Heart left ventricle (tissue), 16 donors: ENCODE measurements at regions not wholly inside any gene's neighbourhood (a gene's known extent, or its start where the extent isn't known, plus 50 kb on each side); places are given as distances from the start of the nearest gene placed in this dataset.

Experiments used
- ATAC-seq, 4 donors: fragments of 200-7000 bp; cut with Tn5 transposase; one replicate each; pipeline ENCODE4 v1.9.1; 2020 to 2022; ENCODE audit warnings: moderate library complexity in 4 of 4, mild to moderate bottlenecking in 3 of 4, moderate number of reproducible peaks in 1 of 4
- DNase-seq, 5 donors: peaks; one replicate each; pipeline ENCODE4 v3.0.0-alpha.2; 2020
- H3K27ac ChIP-seq, 12 donors: fragments of 200-600 bp; sonication (generic) in 4 of 12; one replicate each; pipeline versions ENCODE4 v1.5.0 to v1.8.0; 2016 to 2022; ENCODE audit warnings: mild to moderate bottlenecking in 2 of 12
- H3K27me3 ChIP-seq, 9 donors: fragments of 200-600 bp; sonication (generic) in 2 of 9; one replicate each; pipeline versions ENCODE4 v1.5.1 to v1.8.0; 2016 to 2022; ENCODE audit warnings: mild to moderate bottlenecking in 3 of 9
- H3K36me3 ChIP-seq, 9 donors: fragments of 200-600 bp; sonication (generic) in 2 of 9; one replicate each; pipeline versions ENCODE4 v1.5.0 to v1.8.0; 2018 to 2022; ENCODE audit warnings: mild to moderate bottlenecking in 2 of 9
- H3K4me1 ChIP-seq, 12 donors: fragments of 200-600 bp; sonication (generic) in 4 of 12; one replicate each; pipeline versions ENCODE4 v1.5.0 to v1.8.0; 2016 to 2022; ENCODE audit warnings: mild to moderate bottlenecking in 3 of 12
- H3K4me3 ChIP-seq, 12 donors: fragments of 200-600 bp; sonication (generic) in 4 of 12; one replicate each; pipeline versions ENCODE4 v1.5.0 to v1.8.0; 2017 to 2022; ENCODE audit warnings: mild to moderate bottlenecking in 9 of 12, moderate library complexity in 4 of 12
- H3K9me3 ChIP-seq, 12 donors: fragments of 200-600 bp; sonication (generic) in 4 of 12; one replicate each; pipeline versions ENCODE4 v1.5.0 to v1.8.0; 2016 to 2022; ENCODE audit warnings: mild to moderate bottlenecking in 1 of 12
- CTCF ChIP-seq, 12 donors: fragments of 200-600 bp; sonication (generic) in 4 of 12; IDR thresholded peaks; one replicate each; pipeline versions ENCODE4 v1.5.0 to v1.8.0; 2018 to 2022; ENCODE audit warnings: antibody characterized with exemption in 12 of 12, mild to moderate bottlenecking in 5 of 12
- POLR2A ChIP-seq, 2 donors: fragments of 450-650 bp; IDR thresholded peaks; one replicate each; pipeline ENCODE4 v1.6.1; 2017; ENCODE audit warnings: antibody characterized with exemption in 2 of 2, mild to moderate bottlenecking in 2 of 2, moderate library complexity in 2 of 2
- WGBS, 4 donors: extraction: QIAGEN DNeasy Blood & Tissue Kit in 2 of 4; methylation state at CpG; one replicate each; pipeline versions ENCODE4 v1.1.5 to v1.1.7; 2013 to 2018; 5-methylcytosine and 5-hydroxymethylcytosine counted together
- intact Hi-C, 10 donors: fragments of 100-400 bp; cut with DNase I; formaldehyde crosslinking; loops; one replicate each; pipeline versions ENCODE4 v1.11.1 to v1.14.2; 2022
- donor health status: ischemic (EF 13 %, LVEDD 7.1; RV severe dilation, severe dysfunction).
- donor health status: healthy with polysubstance abuse.
- donor health status: DM: no; HTN: yes; CAD: no.
- donor health status: DM: no; HTN: no; CAD: no.
- donor health status: ischemic (EF 25% LVEDD 6.9; RV normal size, moderate dysfunction).
- donor health status: ischemic (EF 25% LVEDD 5.7; RV mildly dilated, moderate dysfunction).
- donor health status: healthy.
- donor health status: DM: yes; HTN: yes; CAD: no.
- donor health status: ischemic (EF 35%, LVEDD 5.7; RV mildly dilated, moderate dysfunction).
- donor health status: nonischemic (EF 11% LVEDD 7.7; RV severe dilation, severe dysfunction).
- donor health status: DM: yes; HTN: yes; CAD: no.
- donor health status: PGD.
- donor health status: ischemic (EF 29% LVEDD 5.4; RV normal size, mild dysfunction).
- donor health status: nonischemic (EF 23%, LVEDD 6.1; RV moderate dilation, normal function).

- DNase-seq (no peak), ATAC-seq (no peak)
- H3K9me3 ChIP-seq: peaks cover 0 to 4% (median 0%) of the 10 kb centered on the region in 12 donors
- no peaks in the 10 kb centered on the region for H3K36me3 ChIP-seq
- H3K4me3 ChIP-seq: no peak overlapping the region
- H3K4me1 ChIP-seq: no peaks in the 10 kb centered on the region
- H3K27me3 ChIP-seq: no peaks in the 10 kb centered on the region
- intact Hi-C loops: no loop called here
- no peak overlapping the region for H3K27ac ChIP-seq
- no peak for TF ChIP-seq POLR2A (IDR thresholded peaks at IDR 0.05)
- TF ChIP-seq CTCF (IDR thresholded peaks at IDR 0.05): no peak
- WGBS, 4 donors: 82 to 100% (median 96%) methylated on average over 3 to 4 of the region's 4 CpGs
Measured at GRCh38 chr2:139891636-139892035, 1111.4 kb upstream of the NXPH2 start.

GRCh38 chr2:139885921-139886498, 1105.8 kb upstream of the NXPH2 start:
- intact Hi-C loops: no loop called here
- Histone ChIP-seq H3K27ac (no peak overlapping the region), H3K9me3 (no peaks in the 10 kb centered on the region), H3K36me3 (no peaks in the 10 kb centered on the region), H3K4me1 (no peaks in the 10 kb centered on the region), H3K27me3 (no peaks in the 10 kb centered on the region), H3K4me3 (no peak overlapping the region)
- ATAC-seq (no peak), DNase-seq (no peak)
- TF ChIP-seq CTCF (IDR thresholded peaks at IDR 0.05) (no peak), POLR2A (IDR thresholded peaks at IDR 0.05) (no peak)
- 67 to 77% (median 73%) methylated on average over 2 of the region's 2 CpGs for WGBS, 4 donors

DNA sequence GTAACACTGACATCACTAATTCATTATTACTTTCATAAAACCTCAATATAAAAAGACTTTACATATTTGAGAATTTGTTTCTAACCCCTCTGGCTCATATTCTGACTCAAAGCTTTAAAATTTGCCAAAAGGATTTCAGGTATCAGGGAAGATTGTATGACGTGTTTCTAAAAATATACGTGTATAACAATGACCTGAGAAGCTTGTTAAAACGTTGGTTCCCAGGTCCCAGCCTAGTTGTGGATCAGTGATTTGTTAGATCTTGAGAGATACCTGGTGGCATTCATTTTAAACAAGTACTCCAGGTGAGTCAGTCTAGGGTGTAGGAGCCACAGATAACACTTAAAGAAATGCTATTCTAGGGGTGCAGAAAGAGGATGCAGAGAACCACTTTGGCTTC, 1096.8 kb upstream of the NXPH2 start:
- Histone ChIP-seq H3K27ac (no peak overlapping the region), H3K4me3 (no peak overlapping the region), H3K36me3 (no peaks in the 10 kb centered on the region), H3K9me3 (peaks cover 0 to 2% (median 0%) of the 10 kb centered on the region in 12 donors), H3K4me1 (no peaks in the 10 kb centered on the region), H3K27me3 (no peaks in the 10 kb centered on the region)
- intact Hi-C loops: no loop called here
- ATAC-seq: no peak
- no peak for TF ChIP-seq CTCF (IDR thresholded peaks at IDR 0.05)
- no peak for TF ChIP-seq POLR2A (IDR thresholded peaks at IDR 0.05)
- no peak for DNase-seq
- WGBS, 4 donors: 59 to 70% (median 64%) methylated on average over 3 of the region's 3 CpGs

DNA sequence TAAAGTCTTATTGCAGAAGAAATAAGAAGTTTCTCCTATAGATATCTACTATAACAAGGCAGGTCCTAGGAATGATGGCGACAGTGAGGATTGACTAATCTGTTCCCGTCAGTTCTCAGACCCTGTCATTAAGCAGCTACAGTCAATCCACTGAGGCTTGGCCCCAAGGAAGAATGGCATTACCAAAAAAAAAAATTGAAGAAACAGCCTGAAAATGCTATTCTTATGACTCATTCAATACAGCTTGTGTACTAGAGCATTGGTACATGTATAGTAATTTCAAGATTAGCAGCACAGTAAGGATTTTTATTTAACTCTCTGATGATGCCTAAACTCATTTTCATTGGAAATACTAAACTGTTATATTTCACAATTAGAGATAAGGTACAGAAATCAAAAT, 1096.1 kb upstream of the NXPH2 start:
- TF ChIP-seq POLR2A (IDR thresholded peaks at IDR 0.05) (no peak), CTCF (IDR thresholded peaks at IDR 0.05) (no peak)
- no peak overlapping the region for H3K27ac ChIP-seq
- H3K4me3 ChIP-seq: no peak overlapping the region
- no peaks in the 10 kb centered on the region for H3K27me3 ChIP-seq
- WGBS, 4 donors: 82 to 87% (median 82%) methylated on average over 2 of the region's 2 CpGs
- ATAC-seq (no peak), DNase-seq (no peak)
- peaks cover 0 to 2% (median 0%) of the 10 kb centered on the region in 12 donors for H3K9me3 ChIP-seq
- no peaks in the 10 kb centered on the region for H3K36me3 ChIP-seq
- no peaks in the 10 kb centered on the region for H3K4me1 ChIP-seq
- intact Hi-C loops: no loop called here
